ENCODE measurements at regions not wholly inside any gene's neighbourhood (a gene's known extent, or its start where the extent isn't known, plus 50 kb on each side); places are given as distances from the start of the nearest gene placed in this dataset.

GRCh38 chr10:1873661-1874315 is 136.5 kb upstream of the ADARB2 start:
- in situ Hi-C loops (cut with MboI; ENCODE audit: low sequenced_read_pairs) = no loop called here

GRCh38 chr10:1872151-1872726 is 134.9 kb upstream of the ADARB2 start:
- in situ Hi-C loops (cut with MboI; ENCODE audit: low sequenced_read_pairs) = no loop called here

GRCh38 chr10:1870491-1870890 is 133.2 kb upstream of the ADARB2 start:
- in situ Hi-C loops (cut with MboI; ENCODE audit: low sequenced_read_pairs) = no loop called here

- in situ Hi-C loops (cut with MboI; ENCODE audit: low sequenced_read_pairs) = no loop called here
Observed at GRCh38 chr10:1869861-1870260, 132.5 kb upstream of the ADARB2 start.

GRCh38 chr10:1860351-1860750 is 123.0 kb upstream of the ADARB2 start:
- in situ Hi-C loops (cut with MboI; ENCODE audit: low sequenced_read_pairs) = no loop called here

GRCh38 chr10:1858547-1858946 is 121.2 kb upstream of the ADARB2 start:
- in situ Hi-C loops (cut with MboI; ENCODE audit: low sequenced_read_pairs) = no loop called here

- in situ Hi-C loops (cut with MboI; ENCODE audit: low sequenced_read_pairs) = no loop called here
Observed at GRCh38 chr10:1858048-1858447, 120.7 kb upstream of the ADARB2 start.

GRCh38 chr10:1855911-1856310 is 118.6 kb upstream of the ADARB2 start:
- in situ Hi-C loops (cut with MboI; ENCODE audit: low sequenced_read_pairs) = no loop called here

GRCh38 chr10:1854271-1854670 is 116.9 kb upstream of the ADARB2 start:
- in situ Hi-C loops (cut with MboI; ENCODE audit: low sequenced_read_pairs) = no loop called here

GRCh38 chr10:1853801-1854200 is 116.5 kb upstream of the ADARB2 start:
- in situ Hi-C loops (cut with MboI; ENCODE audit: low sequenced_read_pairs) = no loop called here

GRCh38 chr10:1852841-1853240 is 115.5 kb upstream of the ADARB2 start:
- in situ Hi-C loops (cut with MboI; ENCODE audit: low sequenced_read_pairs) = no loop called here

- in situ Hi-C loops (cut with MboI; ENCODE audit: low sequenced_read_pairs) = no loop called here
Observed at GRCh38 chr10:1851762-1852161, 114.4 kb upstream of the ADARB2 start.

- in situ Hi-C loops (cut with MboI; ENCODE audit: low sequenced_read_pairs) = no loop called here
Observed at GRCh38 chr10:1850971-1851527, 113.7 kb upstream of the ADARB2 start.

GRCh38 chr10:1847361-1847760 is 110.0 kb upstream of the ADARB2 start:
- in situ Hi-C loops (cut with MboI; ENCODE audit: low sequenced_read_pairs) = no loop called here

GRCh38 chr10:1846032-1846431 is 108.7 kb upstream of the ADARB2 start:
- in situ Hi-C loops (cut with MboI; ENCODE audit: low sequenced_read_pairs) = no loop called here

- in situ Hi-C loops (cut with MboI; ENCODE audit: low sequenced_read_pairs) = no loop called here
Observed at GRCh38 chr10:1841759-1842158, 104.4 kb upstream of the ADARB2 start.

- in situ Hi-C loops (cut with MboI; ENCODE audit: low sequenced_read_pairs) = no loop called here
Observed at GRCh38 chr10:1829712-1830111, 92.4 kb upstream of the ADARB2 start.

- in situ Hi-C loops (cut with MboI; ENCODE audit: low sequenced_read_pairs) = no loop called here
Observed at GRCh38 chr10:1824928-1825327, 87.6 kb upstream of the ADARB2 start.

- in situ Hi-C loops (cut with MboI; ENCODE audit: low sequenced_read_pairs) = no loop called here
Observed at GRCh38 chr10:1814556-1814955, 77.2 kb upstream of the ADARB2 start.

- in situ Hi-C loops (cut with MboI; ENCODE audit: low sequenced_read_pairs) = no loop called here
Observed at GRCh38 chr10:1809139-1809741, 71.9 kb upstream of the ADARB2 start.

- in situ Hi-C loops (cut with MboI; ENCODE audit: low sequenced_read_pairs) = no loop called here
Observed at GRCh38 chr10:1807924-1808323, 70.6 kb upstream of the ADARB2 start.

- in situ Hi-C loops (cut with MboI; ENCODE audit: low sequenced_read_pairs) = no loop called here
Observed at GRCh38 chr10:1807196-1807595, 69.9 kb upstream of the ADARB2 start.
